CD14-positive monocyte (primary cell): ENCODE measurements at regions not wholly inside any gene's neighbourhood (a gene's known extent, or its start where the extent isn't known, plus 50 kb on each side); places are given as distances from the start of the nearest gene placed in this dataset.

Experiments used
- DNase-seq, 3 donors: peaks; one replicate each; pipeline ENCODE4 v3.0.0-alpha.2; 2011 to 2022
- H2AFZ ChIP-seq: 2 replicates; pipeline ENCODE4 v1.6.0; 2012; ENCODE audit warnings: mild to moderate bottlenecking, low read depth, low read length, inconsistent platforms; ENCODE audit not compliant: insufficient read depth, poor library complexity, severe bottlenecking
- H3K27ac ChIP-seq, 2 donors: 1 replicate in 1 of 2; 2 replicates in 1 of 2; pipeline ENCODE4 v1.5.1; 2012 to 2013; ENCODE audit warnings: low read length in 2 of 2, control low read depth in 1 of 2, inconsistent platforms in 1 of 2, low read depth in 1 of 2, mild to moderate bottlenecking in 1 of 2
- H3K27me3 ChIP-seq, 2 donors: one replicate each; pipeline versions ENCODE4 v1.6.0 to v1.6.1; 2011 to 2013; ENCODE audit warnings: low read length in 2 of 2; ENCODE audit not compliant: control insufficient read depth in 2 of 2, insufficient read depth in 2 of 2
- H3K36me3 ChIP-seq, 2 donors: replicated peaks in 1 of 2; 1 replicate in 1 of 2; 2 replicates in 1 of 2; pipeline versions ENCODE4 v1.5.1 to v1.6.1; 2012 to 2013; ENCODE audit warnings: low read length in 2 of 2, control low read depth in 1 of 2, inconsistent platforms in 1 of 2, mild to moderate bottlenecking in 1 of 2; ENCODE audit not compliant: insufficient read depth in 2 of 2, control insufficient read depth in 1 of 2
- H3K4me1 ChIP-seq, 2 donors: 1 replicate in 1 of 2; 2 replicates in 1 of 2; pipeline versions ENCODE4 v1.5.1 to v1.6.1; 2012 to 2013; ENCODE audit warnings: low read length in 2 of 2, control low read depth in 1 of 2, inconsistent platforms in 1 of 2, mild to moderate bottlenecking in 1 of 2, moderate library complexity in 1 of 2; ENCODE audit not compliant: insufficient read depth in 2 of 2, control insufficient read depth in 1 of 2
- H3K4me2 ChIP-seq: replicated peaks from 2 replicates; pipeline ENCODE3; 2012; ENCODE audit warnings: low read length, moderate library complexity, mild to moderate bottlenecking; ENCODE audit not compliant: poor library complexity, severe bottlenecking; ENCODE audit errors: extremely low read depth
- H3K4me3 ChIP-seq, 3 experiments: fragments of 200-600 bp in 1 of 3; sonication (generic) in 1 of 3; replicated peaks in 1 of 3; 1 replicate in 2 of 3; 2 replicates in 1 of 3; pipeline ENCODE4 v1.5.1; 2011 to 2013; ENCODE audit warnings: low read length in 3 of 3, mild to moderate bottlenecking in 3 of 3, control low read depth in 2 of 3, low read depth in 2 of 3, inconsistent platforms in 1 of 3, moderate library complexity in 1 of 3
- H3K79me2 ChIP-seq: 2 replicates; pipeline ENCODE4 v1.6.0; 2012; ENCODE audit warnings: mild to moderate bottlenecking, control low read depth, inconsistent platforms, low read length, moderate library complexity; ENCODE audit not compliant: insufficient read depth
- H3K9ac ChIP-seq: 2 replicates; pipeline ENCODE4 v1.6.0; 2017; ENCODE audit warnings: low read length, mild to moderate bottlenecking; ENCODE audit not compliant: insufficient read depth, poor library complexity, severe bottlenecking
- H3K9me3 ChIP-seq, 2 donors: replicated peaks in 1 of 2; 1 replicate in 1 of 2; 2 replicates in 1 of 2; pipeline versions ENCODE4 v1.5.1 to v1.6.1; 2012 to 2013; ENCODE audit warnings: low read length in 2 of 2, control low read depth in 1 of 2; ENCODE audit not compliant: control insufficient read depth in 1 of 2, insufficient read depth in 1 of 2
- H4K20me1 ChIP-seq: 2 replicates; pipeline ENCODE4 v1.6.0; 2012; ENCODE audit warnings: mild to moderate bottlenecking, low read length, control low read depth, moderate library complexity; ENCODE audit not compliant: insufficient read depth
- H3K27ac Mint-ChIP-seq, 7 donors: one replicate each; pipeline ENCODE4 v1.8.0; 2020; ENCODE audit warnings: mild to moderate bottlenecking in 7 of 7, mixed read lengths in 7 of 7, moderate library complexity in 6 of 7, inconsistent platforms in 2 of 7
- H3K27me3 Mint-ChIP-seq, 3 donors: one replicate each; pipeline ENCODE4 v1.8.0; 2021 to 2022; ENCODE audit warnings: low read depth in 3 of 3, mild to moderate bottlenecking in 3 of 3, mixed read lengths in 3 of 3, moderate library complexity in 3 of 3, inconsistent platforms in 1 of 3
- H3K36me3 Mint-ChIP-seq, 2 donors: one replicate each; pipeline ENCODE4 v1.8.0; 2020; ENCODE audit warnings: mixed read lengths in 2 of 2, inconsistent platforms in 1 of 2, mild to moderate bottlenecking in 1 of 2
- H3K4me1 Mint-ChIP-seq: one replicate; pipeline ENCODE4 v1.8.0; 2020; ENCODE audit warnings: mild to moderate bottlenecking, mixed read lengths
- H3K4me3 Mint-ChIP-seq, 2 donors: one replicate each; pipeline ENCODE4 v1.8.0; 2020; ENCODE audit warnings: mild to moderate bottlenecking in 2 of 2, mixed read lengths in 2 of 2, moderate library complexity in 1 of 2
- H3K9me3 Mint-ChIP-seq, 7 donors: one replicate each; pipeline ENCODE4 v1.8.0; 2020 to 2022; ENCODE audit warnings: mixed read lengths in 7 of 7, mild to moderate bottlenecking in 6 of 7, moderate library complexity in 6 of 7, inconsistent platforms in 2 of 7
- WGBS: methylation state at CpG from one replicate; pipeline ENCODE4 v1.1.5; 2013; ENCODE audit warnings: missing lambda C conversion rate; ENCODE audit not compliant: insufficient coverage; 5-methylcytosine and 5-hydroxymethylcytosine counted together
- intact Hi-C, 2 donors: fragments of 100-400 bp; cut with micrococcal nuclease; formaldehyde crosslinking; loops; one replicate each; pipeline versions ENCODE4 v1.15.0 to v1.15.1; 2023
- TF ChIP-seq, protein P1 (sequence below): fragments of 200-600 bp; IDR thresholded peaks from one replicate; pipeline ENCODE4 v1.8.0; 2022; ENCODE audit warnings: antibody characterized with exemption, mild to moderate bottlenecking

DNA sequence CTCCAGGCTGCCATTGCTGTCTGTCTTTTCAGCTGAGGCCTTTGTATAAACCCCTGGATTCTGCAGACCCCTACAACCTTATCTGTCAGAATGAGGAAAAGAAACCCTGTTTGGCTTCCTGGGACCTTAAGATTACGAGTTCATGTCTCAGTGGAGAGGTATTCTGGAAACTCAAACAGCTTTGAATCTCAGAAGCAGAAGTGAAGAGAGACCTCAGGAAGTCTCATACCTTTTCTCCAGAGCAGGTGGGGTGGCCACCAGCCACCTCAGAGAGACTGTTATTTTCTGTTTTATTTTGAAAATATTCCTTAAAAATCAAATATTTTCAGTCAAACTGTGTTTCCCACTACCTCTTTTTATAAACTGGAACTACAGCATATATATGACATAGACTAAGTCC, 457.5 kb downstream of the TMEM232 start:
- Histone ChIP-seq H3K36me3 (no peaks in the 10 kb centered on the region), H3K27me3 (no peaks in the 10 kb centered on the region), H4K20me1 (no peaks in the 10 kb centered on the region), H3K4me2 (no peak overlapping the region), H3K4me1 (no peaks in the 10 kb centered on the region), H3K9me3 (peaks cover 0 to 1% of the 10 kb centered on the region in 2 donors), H3K4me3 (no peak overlapping the region), H3K27ac (no peak overlapping the region), H3K79me2 (no peaks in the 10 kb centered on the region), H3K9ac (no peak overlapping the region), H2AFZ (no peak overlapping the region)
- Mint-ChIP-seq H3K4me3 (no peak overlapping the region), H3K9me3 (peaks cover 0 to 5% (median 0%) of the 10 kb centered on the region in 7 donors), H3K27me3 (peaks cover 0 to 1% (median 0%) of the 10 kb centered on the region in 3 donors), H3K4me1 (no peaks in the 10 kb centered on the region), H3K36me3 (no peaks in the 10 kb centered on the region), H3K27ac (no peak overlapping the region)
- intact Hi-C loops: no loop called here
- DNase-seq: no peak
- WGBS: no CpG with 5 or more reads among the region's 1 CpG
- TF ChIP-seq, protein P1, sequence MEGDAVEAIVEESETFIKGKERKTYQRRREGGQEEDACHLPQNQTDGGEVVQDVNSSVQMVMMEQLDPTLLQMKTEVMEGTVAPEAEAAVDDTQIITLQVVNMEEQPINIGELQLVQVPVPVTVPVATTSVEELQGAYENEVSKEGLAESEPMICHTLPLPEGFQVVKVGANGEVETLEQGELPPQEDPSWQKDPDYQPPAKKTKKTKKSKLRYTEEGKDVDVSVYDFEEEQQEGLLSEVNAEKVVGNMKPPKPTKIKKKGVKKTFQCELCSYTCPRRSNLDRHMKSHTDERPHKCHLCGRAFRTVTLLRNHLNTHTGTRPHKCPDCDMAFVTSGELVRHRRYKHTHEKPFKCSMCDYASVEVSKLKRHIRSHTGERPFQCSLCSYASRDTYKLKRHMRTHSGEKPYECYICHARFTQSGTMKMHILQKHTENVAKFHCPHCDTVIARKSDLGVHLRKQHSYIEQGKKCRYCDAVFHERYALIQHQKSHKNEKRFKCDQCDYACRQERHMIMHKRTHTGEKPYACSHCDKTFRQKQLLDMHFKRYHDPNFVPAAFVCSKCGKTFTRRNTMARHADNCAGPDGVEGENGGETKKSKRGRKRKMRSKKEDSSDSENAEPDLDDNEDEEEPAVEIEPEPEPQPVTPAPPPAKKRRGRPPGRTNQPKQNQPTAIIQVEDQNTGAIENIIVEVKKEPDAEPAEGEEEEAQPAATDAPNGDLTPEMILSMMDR: no peak

DNA sequence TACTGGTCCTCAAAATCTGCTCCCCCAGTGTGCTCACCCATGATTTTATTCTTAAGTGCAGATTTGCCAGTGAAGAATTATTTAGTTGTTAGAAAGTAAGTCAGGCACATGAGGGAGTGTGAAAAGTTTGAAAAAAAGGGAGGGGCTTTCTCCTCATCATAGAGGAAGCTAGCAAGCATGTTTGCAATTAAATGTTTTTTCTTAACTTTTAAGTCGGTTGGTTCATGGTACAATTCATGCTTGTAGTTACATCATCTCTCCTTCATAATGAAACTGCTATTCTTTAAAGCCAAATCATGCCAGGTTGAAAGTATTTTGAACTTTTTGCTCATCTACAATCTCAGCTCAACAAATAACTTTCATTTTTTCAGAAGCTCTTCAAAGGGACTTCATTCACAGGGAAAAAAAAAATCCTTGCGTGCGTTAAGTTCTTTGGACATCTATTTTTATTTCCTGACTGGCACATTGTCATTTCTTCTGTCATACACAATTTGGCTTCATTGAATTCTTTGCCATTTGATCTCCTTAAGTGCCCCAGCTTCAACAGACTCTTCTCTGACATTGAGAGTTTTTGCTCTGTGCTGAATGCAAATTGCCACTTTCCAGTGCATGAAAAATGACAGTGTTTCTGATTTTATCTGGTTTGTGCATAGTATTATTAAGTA, 456.9 kb downstream of the TMEM232 start:
- H3K79me2 ChIP-seq: no peaks in the 10 kb centered on the region
- H3K4me1 ChIP-seq: no peaks in the 10 kb centered on the region
- H3K27ac Mint-ChIP-seq: no peak overlapping the region

More for the DNA sequence above, 456.9 kb downstream of the TMEM232 start:
- H3K4me1 Mint-ChIP-seq: no peaks in the 10 kb centered on the region
- Histone ChIP-seq H2AFZ (no peak overlapping the region), H3K9ac (no peak overlapping the region), H3K4me2 (no peak overlapping the region), H3K4me3 (no peak overlapping the region), H3K27me3 (no peaks in the 10 kb centered on the region), H3K9me3 (peaks cover 0 to 3% of the 10 kb centered on the region in 2 donors), H3K36me3 (no peaks in the 10 kb centered on the region), H4K20me1 (no peaks in the 10 kb centered on the region), H3K27ac (no peak overlapping the region)
- H3K27me3 Mint-ChIP-seq: peaks cover 0 to 1% (median 0%) of the 10 kb centered on the region in 3 donors
- H3K36me3 Mint-ChIP-seq: no peaks in the 10 kb centered on the region
- intact Hi-C loops: no loop called here
- 94% methylated on average over 2 of the region's 3 CpGs for WGBS
- no peak overlapping the region for H3K4me3 Mint-ChIP-seq
- no peak for DNase-seq
- TF ChIP-seq, protein P1: no peak
- H3K9me3 Mint-ChIP-seq: peaks cover 0 to 6% (median 0%) of the 10 kb centered on the region in 7 donors
